Activated T-helper 1 cell treated with anti-CD3 and anti-CD28 coated beads, Interleukin-12 subunit alpha, Interleukin-12 subunit beta, Interleukin-2, Interleukin-4 antibody, amounts not matched to agents 30 ng/mL and 10 ng/mL and 1 ng/mL, durations not matched to agents 14 hours and 24 hours and 36 hours (primary cell): ENCODE measurements at regions not wholly inside any gene's neighbourhood (a gene's known extent, or its start where the extent isn't known, plus 50 kb on each side); places are given as distances from the start of the nearest gene placed in this dataset.

Experiments
- DNase-seq: peaks from one replicate; pipeline ENCODE4 v3.0.0; 2021; ENCODE audit warnings: low spot score
- H3K27ac Mint-ChIP-seq: one replicate; pipeline ENCODE4 v1.8.0; 2021; ENCODE audit warnings: mild to moderate bottlenecking, mixed read lengths
- H3K27me3 Mint-ChIP-seq: one replicate; pipeline ENCODE4 v1.8.0; 2022; ENCODE audit warnings: mild to moderate bottlenecking, moderate library complexity, mixed read lengths; ENCODE audit not compliant: insufficient read depth
- H3K36me3 Mint-ChIP-seq: one replicate; pipeline ENCODE4 v1.8.0; 2021; ENCODE audit warnings: low read depth, mixed read lengths
- H3K4me1 Mint-ChIP-seq: one replicate; pipeline ENCODE4 v1.8.0; 2021; ENCODE audit warnings: low read depth, mixed read lengths
- H3K4me3 Mint-ChIP-seq: one replicate; pipeline ENCODE4 v1.8.0; 2021; ENCODE audit warnings: mild to moderate bottlenecking, moderate library complexity, mixed read lengths
- H3K9me3 Mint-ChIP-seq: one replicate; pipeline ENCODE4 v1.8.0; 2021; ENCODE audit warnings: mixed read lengths
- intact Hi-C: fragments of 100-400 bp; cut with micrococcal nuclease; formaldehyde crosslinking; loops from one replicate; pipeline ENCODE4 v1.15.1; 2024

GRCh38 chr22:47599753-47600152 lies 837.3 kb downstream of the TBC1D22A start:
- Mint-ChIP-seq H3K9me3 (no peaks in the 10 kb centered on the region), H3K27ac (no peak overlapping the region), H3K36me3 (no peaks in the 10 kb centered on the region), H3K4me1 (no peaks in the 10 kb centered on the region), H3K4me3 (no peak overlapping the region), H3K27me3 (no peaks in the 10 kb centered on the region)
- DNase-seq, result no peak
- intact Hi-C loops, result no loop called here

- Mint-ChIP-seq H3K36me3 (no peaks in the 10 kb centered on the region), H3K4me1 (no peaks in the 10 kb centered on the region), H3K4me3 (no peak overlapping the region), H3K27ac (no peak overlapping the region), H3K27me3 (no peaks in the 10 kb centered on the region), H3K9me3 (no peaks in the 10 kb centered on the region)
- intact Hi-C loops, result no loop called here
- DNase-seq, result no peak
These were observed 836.4 kb downstream of the TBC1D22A start for GRCh38 chr22:47598864-47599263.

- intact Hi-C loops, result no loop called here
- Mint-ChIP-seq H3K27me3 (no peaks in the 10 kb centered on the region), H3K9me3 (no peaks in the 10 kb centered on the region), H3K27ac (no peak overlapping the region), H3K4me3 (no peak overlapping the region), H3K4me1 (no peaks in the 10 kb centered on the region), H3K36me3 (no peaks in the 10 kb centered on the region)
- no peak for DNase-seq
These were observed 834.6 kb downstream of the TBC1D22A start for GRCh38 chr22:47597041-47597440.

- no peak for DNase-seq
- intact Hi-C loops, result no loop called here
- H3K36me3 Mint-ChIP-seq, result no peaks in the 10 kb centered on the region
- no peaks in the 10 kb centered on the region for H3K9me3 Mint-ChIP-seq
- no peaks in the 10 kb centered on the region for H3K27me3 Mint-ChIP-seq
- no peak overlapping the region for H3K4me3 Mint-ChIP-seq
- no peak overlapping the region for H3K27ac Mint-ChIP-seq
- no peaks in the 10 kb centered on the region for H3K4me1 Mint-ChIP-seq
These were observed 833.8 kb downstream of the TBC1D22A start for GRCh38 chr22:47596176-47596690.

- H3K27ac Mint-ChIP-seq, result no peak overlapping the region
- H3K9me3 Mint-ChIP-seq, result no peaks in the 10 kb centered on the region
- intact Hi-C loops, result no loop called here
- H3K36me3 Mint-ChIP-seq, result no peaks in the 10 kb centered on the region
- no peak for DNase-seq
- no peaks in the 10 kb centered on the region for H3K27me3 Mint-ChIP-seq
- H3K4me1 Mint-ChIP-seq, result no peaks in the 10 kb centered on the region
- H3K4me3 Mint-ChIP-seq, result no peak overlapping the region
These were observed 832.5 kb downstream of the TBC1D22A start for GRCh38 chr22:47594836-47595521.

GRCh38 chr22:47593911-47594311 lies 831.5 kb downstream of the TBC1D22A start:
- H3K27ac Mint-ChIP-seq, result no peak overlapping the region
- H3K9me3 Mint-ChIP-seq, result no peaks in the 10 kb centered on the region
- no peaks in the 10 kb centered on the region for H3K36me3 Mint-ChIP-seq
- intact Hi-C loops, result no loop called here
- H3K27me3 Mint-ChIP-seq, result no peaks in the 10 kb centered on the region
- no peak overlapping the region for H3K4me3 Mint-ChIP-seq
- H3K4me1 Mint-ChIP-seq, result no peaks in the 10 kb centered on the region
- no peak for DNase-seq

GRCh38 chr22:47593291-47593690 lies 830.8 kb downstream of the TBC1D22A start:
- Mint-ChIP-seq H3K4me1 (no peaks in the 10 kb centered on the region), H3K4me3 (no peak overlapping the region), H3K27ac (no peak overlapping the region), H3K9me3 (no peaks in the 10 kb centered on the region), H3K27me3 (no peaks in the 10 kb centered on the region), H3K36me3 (no peaks in the 10 kb centered on the region)
- DNase-seq, result no peak
- intact Hi-C loops, result no loop called here

- no peaks in the 10 kb centered on the region for H3K27me3 Mint-ChIP-seq
- DNase-seq, result no peak
- H3K36me3 Mint-ChIP-seq, result no peaks in the 10 kb centered on the region
- no peak overlapping the region for H3K27ac Mint-ChIP-seq
- H3K4me3 Mint-ChIP-seq, result no peak overlapping the region
- no peaks in the 10 kb centered on the region for H3K9me3 Mint-ChIP-seq
- intact Hi-C loops, result no loop called here
- H3K4me1 Mint-ChIP-seq, result no peaks in the 10 kb centered on the region
These were observed 830.3 kb downstream of the TBC1D22A start for GRCh38 chr22:47592791-47593190.

- H3K9me3 Mint-ChIP-seq, result no peaks in the 10 kb centered on the region
These were observed 829.3 kb downstream of the TBC1D22A start for GRCh38 chr22:47591709-47592108.

GRCh38 chr22:47591016-47591415 lies 828.6 kb downstream of the TBC1D22A start:
- no peaks in the 10 kb centered on the region for H3K36me3 Mint-ChIP-seq
- H3K4me1 Mint-ChIP-seq, result no peaks in the 10 kb centered on the region
- H3K9me3 Mint-ChIP-seq, result no peaks in the 10 kb centered on the region
- H3K27me3 Mint-ChIP-seq, result no peaks in the 10 kb centered on the region
- intact Hi-C loops, result no loop called here
- DNase-seq, result no peak
- H3K27ac Mint-ChIP-seq, result no peak overlapping the region
- no peak overlapping the region for H3K4me3 Mint-ChIP-seq

More at GRCh38 chr22:47591709-47592108, 829.3 kb downstream of the TBC1D22A start:
- Mint-ChIP-seq H3K4me3 (no peak overlapping the region), H3K27me3 (no peaks in the 10 kb centered on the region), H3K36me3 (no peaks in the 10 kb centered on the region), H3K27ac (no peak overlapping the region), H3K4me1 (no peaks in the 10 kb centered on the region)
- no peak for DNase-seq
- intact Hi-C loops, result no loop called here

- Mint-ChIP-seq H3K9me3 (peaks cover 3% of the 10 kb centered on the region), H3K4me1 (no peaks in the 10 kb centered on the region), H3K4me3 (no peak overlapping the region), H3K36me3 (no peaks in the 10 kb centered on the region), H3K27me3 (no peaks in the 10 kb centered on the region), H3K27ac (no peak overlapping the region)
- intact Hi-C loops, result no loop called here
- DNase-seq, result no peak
These were observed 827.1 kb downstream of the TBC1D22A start for GRCh38 chr22:47589271-47590250.

- no peaks in the 10 kb centered on the region for H3K4me1 Mint-ChIP-seq
- no peak overlapping the region for H3K27ac Mint-ChIP-seq
- DNase-seq, result no peak
- intact Hi-C loops, result no loop called here
- no peaks in the 10 kb centered on the region for H3K36me3 Mint-ChIP-seq
- no peak overlapping the region for H3K4me3 Mint-ChIP-seq
- no peaks in the 10 kb centered on the region for H3K27me3 Mint-ChIP-seq
- peaks cover 3% of the 10 kb centered on the region for H3K9me3 Mint-ChIP-seq
These were observed 826.1 kb downstream of the TBC1D22A start for GRCh38 chr22:47588578-47588960.
